ENCODE measurements at regions not wholly inside any gene's neighbourhood (a gene's known extent, or its start where the extent isn't known, plus 50 kb on each side); places are given as distances from the start of the nearest gene placed in this dataset.

GRCh38 chr14:38524636-38525509 lies 269.0 kb upstream of the CLEC14A start:
- H3K4me1 ChIP-seq (ENCODE audit: control insufficient read depth, insufficient read depth, low read length, poor library complexity, severe bottlenecking): no peaks in the 10 kb centered on the region
- H3K27ac ChIP-seq (ENCODE audit: insufficient read depth, low read length, poor library complexity, severe bottlenecking): no peak overlapping the region
- H3K27me3 ChIP-seq (replicated peaks; ENCODE audit: control insufficient read depth, insufficient read depth, low read length, poor library complexity, severe bottlenecking): no peaks in the 10 kb centered on the region
- H3K9me3 ChIP-seq (ENCODE audit: control insufficient read depth, low read length): no peaks in the 10 kb centered on the region
- DNase-seq: no peak
- no peak overlapping the region for H3K4me3 ChIP-seq (ENCODE audit: insufficient read depth, low read depth, low read length, poor library complexity, severe bottlenecking)
- H3K36me3 ChIP-seq (ENCODE audit: control insufficient read depth, insufficient read depth, low read length): no peaks in the 10 kb centered on the region

- H3K27me3 ChIP-seq (replicated peaks; ENCODE audit: control insufficient read depth, insufficient read depth, low read length, poor library complexity, severe bottlenecking): no peaks in the 10 kb centered on the region
- H3K9me3 ChIP-seq (ENCODE audit: control insufficient read depth, low read length): no peaks in the 10 kb centered on the region
- DNase-seq: no peak
- H3K36me3 ChIP-seq (ENCODE audit: control insufficient read depth, insufficient read depth, low read length): no peaks in the 10 kb centered on the region
- H3K27ac ChIP-seq (ENCODE audit: insufficient read depth, low read length, poor library complexity, severe bottlenecking): no peak overlapping the region
- no peak overlapping the region for H3K4me3 ChIP-seq (ENCODE audit: insufficient read depth, low read depth, low read length, poor library complexity, severe bottlenecking)
- H3K4me1 ChIP-seq (ENCODE audit: control insufficient read depth, insufficient read depth, low read length, poor library complexity, severe bottlenecking): no peaks in the 10 kb centered on the region
Measured at GRCh38 chr14:38522724-38523123, 266.8 kb upstream of the CLEC14A start.

GRCh38 chr14:38521591-38521990 lies 265.7 kb upstream of the CLEC14A start:
- no peaks in the 10 kb centered on the region for H3K4me1 ChIP-seq (ENCODE audit: control insufficient read depth, insufficient read depth, low read length, poor library complexity, severe bottlenecking)

GRCh38 chr14:38517426-38517825 lies 261.5 kb upstream of the CLEC14A start:
- no peaks in the 10 kb centered on the region for H3K27me3 ChIP-seq (replicated peaks; ENCODE audit: control insufficient read depth, insufficient read depth, low read length, poor library complexity, severe bottlenecking)
- no peak overlapping the region for H3K27ac ChIP-seq (ENCODE audit: insufficient read depth, low read length, poor library complexity, severe bottlenecking)
- H3K4me1 ChIP-seq (ENCODE audit: control insufficient read depth, insufficient read depth, low read length, poor library complexity, severe bottlenecking): no peaks in the 10 kb centered on the region
- no peaks in the 10 kb centered on the region for H3K36me3 ChIP-seq (ENCODE audit: control insufficient read depth, insufficient read depth, low read length)
- no peaks in the 10 kb centered on the region for H3K9me3 ChIP-seq (ENCODE audit: control insufficient read depth, low read length)
- no peak for DNase-seq
- no peak overlapping the region for H3K4me3 ChIP-seq (ENCODE audit: insufficient read depth, low read depth, low read length, poor library complexity, severe bottlenecking)

More at GRCh38 chr14:38521591-38521990, 265.7 kb upstream of the CLEC14A start:
- no peaks in the 10 kb centered on the region for H3K27me3 ChIP-seq (replicated peaks; ENCODE audit: control insufficient read depth, insufficient read depth, low read length, poor library complexity, severe bottlenecking)
- no peak for DNase-seq
- H3K36me3 ChIP-seq (ENCODE audit: control insufficient read depth, insufficient read depth, low read length): no peaks in the 10 kb centered on the region
- H3K9me3 ChIP-seq (ENCODE audit: control insufficient read depth, low read length): no peaks in the 10 kb centered on the region
- H3K27ac ChIP-seq (ENCODE audit: insufficient read depth, low read length, poor library complexity, severe bottlenecking): no peak overlapping the region
- no peak overlapping the region for H3K4me3 ChIP-seq (ENCODE audit: insufficient read depth, low read depth, low read length, poor library complexity, severe bottlenecking)

GRCh38 chr14:38512236-38512635 lies 256.3 kb upstream of the CLEC14A start:
- H3K4me3 ChIP-seq (ENCODE audit: insufficient read depth, low read depth, low read length, poor library complexity, severe bottlenecking): no peak overlapping the region
- no peaks in the 10 kb centered on the region for H3K27me3 ChIP-seq (replicated peaks; ENCODE audit: control insufficient read depth, insufficient read depth, low read length, poor library complexity, severe bottlenecking)
- no peak overlapping the region for H3K27ac ChIP-seq (ENCODE audit: insufficient read depth, low read length, poor library complexity, severe bottlenecking)
- no peaks in the 10 kb centered on the region for H3K9me3 ChIP-seq (ENCODE audit: control insufficient read depth, low read length)
- no peak for DNase-seq
- no peaks in the 10 kb centered on the region for H3K4me1 ChIP-seq (ENCODE audit: control insufficient read depth, insufficient read depth, low read length, poor library complexity, severe bottlenecking)
- no peaks in the 10 kb centered on the region for H3K36me3 ChIP-seq (ENCODE audit: control insufficient read depth, insufficient read depth, low read length)

- no peaks in the 10 kb centered on the region for H3K4me1 ChIP-seq (ENCODE audit: control insufficient read depth, insufficient read depth, low read length, poor library complexity, severe bottlenecking)
- no peaks in the 10 kb centered on the region for H3K36me3 ChIP-seq (ENCODE audit: control insufficient read depth, insufficient read depth, low read length)
- no peaks in the 10 kb centered on the region for H3K9me3 ChIP-seq (ENCODE audit: control insufficient read depth, low read length)
- DNase-seq: no peak
- H3K4me3 ChIP-seq (ENCODE audit: insufficient read depth, low read depth, low read length, poor library complexity, severe bottlenecking): no peak overlapping the region
- H3K27ac ChIP-seq (ENCODE audit: insufficient read depth, low read length, poor library complexity, severe bottlenecking): no peak overlapping the region
- H3K27me3 ChIP-seq (replicated peaks; ENCODE audit: control insufficient read depth, insufficient read depth, low read length, poor library complexity, severe bottlenecking): no peaks in the 10 kb centered on the region
Measured at GRCh38 chr14:38507299-38507698, 251.4 kb upstream of the CLEC14A start.

- Histone ChIP-seq H3K36me3 (ENCODE audit: control insufficient read depth, insufficient read depth, low read length) (no peaks in the 10 kb centered on the region), H3K4me1 (ENCODE audit: control insufficient read depth, insufficient read depth, low read length, poor library complexity, severe bottlenecking) (no peaks in the 10 kb centered on the region), H3K9me3 (ENCODE audit: control insufficient read depth, low read length) (no peaks in the 10 kb centered on the region), H3K27me3 (replicated peaks; ENCODE audit: control insufficient read depth, insufficient read depth, low read length, poor library complexity, severe bottlenecking) (no peaks in the 10 kb centered on the region), H3K4me3 (ENCODE audit: insufficient read depth, low read depth, low read length, poor library complexity, severe bottlenecking) (no peak overlapping the region), H3K27ac (ENCODE audit: insufficient read depth, low read length, poor library complexity, severe bottlenecking) (no peak overlapping the region)
- DNase-seq: no peak
Measured at GRCh38 chr14:38505973-38506249, 250.0 kb upstream of the CLEC14A start.

GRCh38 chr14:38505221-38505972 lies 249.5 kb upstream of the CLEC14A start:
- no peaks in the 10 kb centered on the region for H3K9me3 ChIP-seq (ENCODE audit: control insufficient read depth, low read length)
- no peak overlapping the region for H3K27ac ChIP-seq (ENCODE audit: insufficient read depth, low read length, poor library complexity, severe bottlenecking)
- H3K36me3 ChIP-seq (ENCODE audit: control insufficient read depth, insufficient read depth, low read length): no peaks in the 10 kb centered on the region
- no peak for DNase-seq
- H3K4me3 ChIP-seq (ENCODE audit: insufficient read depth, low read depth, low read length, poor library complexity, severe bottlenecking): no peak overlapping the region
- no peaks in the 10 kb centered on the region for H3K27me3 ChIP-seq (replicated peaks; ENCODE audit: control insufficient read depth, insufficient read depth, low read length, poor library complexity, severe bottlenecking)
- H3K4me1 ChIP-seq (ENCODE audit: control insufficient read depth, insufficient read depth, low read length, poor library complexity, severe bottlenecking): no peaks in the 10 kb centered on the region

GRCh38 chr14:38504175-38504574 lies 248.3 kb upstream of the CLEC14A start:
- Histone ChIP-seq H3K27me3 (replicated peaks; ENCODE audit: control insufficient read depth, insufficient read depth, low read length, poor library complexity, severe bottlenecking) (no peaks in the 10 kb centered on the region), H3K4me3 (ENCODE audit: insufficient read depth, low read depth, low read length, poor library complexity, severe bottlenecking) (no peak overlapping the region), H3K9me3 (ENCODE audit: control insufficient read depth, low read length) (no peaks in the 10 kb centered on the region), H3K27ac (ENCODE audit: insufficient read depth, low read length, poor library complexity, severe bottlenecking) (no peak overlapping the region), H3K36me3 (ENCODE audit: control insufficient read depth, insufficient read depth, low read length) (no peaks in the 10 kb centered on the region), H3K4me1 (ENCODE audit: control insufficient read depth, insufficient read depth, low read length, poor library complexity, severe bottlenecking) (no peaks in the 10 kb centered on the region)
- DNase-seq: no peak

- DNase-seq: no peak
- Histone ChIP-seq H3K4me3 (ENCODE audit: insufficient read depth, low read depth, low read length, poor library complexity, severe bottlenecking) (no peak overlapping the region), H3K36me3 (ENCODE audit: control insufficient read depth, insufficient read depth, low read length) (no peaks in the 10 kb centered on the region), H3K27me3 (replicated peaks; ENCODE audit: control insufficient read depth, insufficient read depth, low read length, poor library complexity, severe bottlenecking) (no peaks in the 10 kb centered on the region), H3K9me3 (ENCODE audit: control insufficient read depth, low read length) (no peaks in the 10 kb centered on the region), H3K4me1 (ENCODE audit: control insufficient read depth, insufficient read depth, low read length, poor library complexity, severe bottlenecking) (no peaks in the 10 kb centered on the region), H3K27ac (ENCODE audit: insufficient read depth, low read length, poor library complexity, severe bottlenecking) (no peak overlapping the region)
Measured at GRCh38 chr14:38502239-38502638, 246.3 kb upstream of the CLEC14A start.
